C4-2B (cell line): ENCODE measurements at regions not wholly inside any gene's neighbourhood (a gene's known extent, or its start where the extent isn't known, plus 50 kb on each side); places are given as distances from the start of the nearest gene placed in this dataset.

ENCODE experiments used
- CTCF ChIP-seq: fragments of 450-650 bp; conservative IDR thresholded peaks from 2 replicates; pipeline ENCODE4 v1.5.1; 2017; ENCODE audit warnings: mild to moderate bottlenecking
- ZFX ChIP-seq: fragments of 450-650 bp; IDR thresholded peaks from 2 replicates; pipeline ENCODE4 v1.6.1; 2017

GRCh38 chr5:15002791-15003190, 131.2 kb upstream of the ANKH start:
- TF ChIP-seq CTCF: no peak
- TF ChIP-seq ZFX: no peak
